K562 (cell line): ENCODE measurements at regions not wholly inside any gene's neighbourhood (a gene's known extent, or its start where the extent isn't known, plus 50 kb on each side); places are given as distances from the start of the nearest gene placed in this dataset.

Source experiments
- ILK ChIP-seq: fragments of 450-650 bp; IDR thresholded peaks from 2 replicates; pipeline ENCODE4 v1.6.1; 2016; ENCODE audit warnings: missing genetic modification characterization, low read depth, mild to moderate bottlenecking, missing compliant biosample characterization, moderate library complexity, borderline replicate concordance
- PRDM10 ChIP-seq: fragments of 450-650 bp; IDR thresholded peaks from 2 replicates; pipeline ENCODE4 v1.6.1; 2018; ENCODE audit not compliant: partially characterized antibody
- ZNF518B ChIP-seq: fragments of 250-450 bp; sonication (Bioruptor Pico); IDR thresholded peaks from 2 replicates; pipeline ENCODE4 v1.5.0; 2021; ENCODE audit warnings: mild to moderate bottlenecking, moderate library complexity

- TF ChIP-seq ZNF518B (CRISPR knock-in tag) (no peak), ILK (tag) (no peak), PRDM10 (no peak)
Measured at GRCh38 chr4:25575611-25576010, 80.0 kb upstream of the SLC34A2 start (continued).
